Mucosa of gallbladder (tissue), 1 donor: ENCODE measurements at regions not wholly inside any gene's neighbourhood (a gene's known extent, or its start where the extent isn't known, plus 50 kb on each side); places are given as distances from the start of the nearest gene placed in this dataset.

Source experiments
- DNase-seq: peaks from one replicate; pipeline ENCODE4 v3.0.0-alpha.2; 2020; ENCODE audit warnings: low spot score
- donor health status: DM: no; HTN: no; CAD: no.

DNA sequence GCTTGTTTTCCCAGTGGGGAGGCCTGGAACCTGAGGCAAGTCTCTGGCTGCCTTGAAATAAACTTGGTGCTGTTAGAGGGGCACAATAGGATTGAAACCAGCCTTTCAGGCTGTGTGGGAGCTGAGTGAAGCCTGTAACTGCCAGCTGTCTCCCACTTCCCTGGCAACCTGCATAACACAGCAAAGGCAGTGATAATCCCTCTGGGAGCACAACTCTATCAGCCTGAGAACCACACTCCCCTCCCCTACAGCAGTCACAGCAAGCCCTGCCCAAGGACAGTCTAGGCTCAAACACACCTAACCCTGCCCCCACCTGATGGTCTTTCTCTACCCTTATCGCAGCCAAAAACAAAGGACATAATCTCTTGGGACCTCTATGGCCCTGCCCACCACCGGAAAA, 683.8 kb upstream of the ATXN8OS start:
- DNase-seq = no peak

DNA sequence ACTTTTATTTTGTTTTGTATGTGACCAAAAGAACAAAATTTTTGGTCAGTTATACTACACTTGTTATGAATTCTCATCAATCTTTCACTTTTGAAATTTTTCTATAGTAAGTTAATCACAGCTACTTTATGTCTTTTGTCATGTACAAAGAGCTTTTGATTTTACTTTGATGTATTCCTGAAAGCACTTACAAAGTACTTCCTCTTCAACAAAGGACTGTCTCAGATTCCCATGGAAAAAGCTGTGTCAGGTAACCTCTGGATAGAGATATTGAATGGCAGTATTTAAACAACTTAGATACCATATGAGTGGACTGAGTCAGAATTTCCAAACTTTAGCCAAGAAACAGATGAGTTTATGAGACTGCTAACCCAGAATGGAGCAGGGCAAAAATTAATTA, 689.3 kb upstream of the ATXN8OS start:
- no peak for DNase-seq

- DNase-seq = no peak
Observed at GRCh38 chr13:69410761-69411160, 696.9 kb upstream of the ATXN8OS start.

DNA sequence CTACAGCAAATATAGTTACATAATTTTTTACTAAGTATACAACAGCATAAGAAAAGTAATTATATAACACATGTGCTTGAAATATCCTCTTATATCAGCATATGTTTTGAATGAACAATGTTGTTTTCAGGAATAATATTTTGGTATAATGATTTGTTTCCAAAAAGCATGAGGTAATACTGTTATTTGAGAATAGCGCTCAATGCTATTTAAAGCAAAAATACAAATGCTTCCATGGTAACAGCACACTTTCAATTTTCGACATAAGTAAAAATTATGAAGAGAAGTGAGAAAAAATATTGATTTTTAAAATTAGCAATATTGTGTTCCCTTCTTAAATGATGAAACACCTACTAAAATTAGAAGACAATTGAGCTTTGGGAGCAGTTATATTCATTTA, 715.9 kb upstream of the ATXN8OS start:
- no peak for DNase-seq

DNA sequence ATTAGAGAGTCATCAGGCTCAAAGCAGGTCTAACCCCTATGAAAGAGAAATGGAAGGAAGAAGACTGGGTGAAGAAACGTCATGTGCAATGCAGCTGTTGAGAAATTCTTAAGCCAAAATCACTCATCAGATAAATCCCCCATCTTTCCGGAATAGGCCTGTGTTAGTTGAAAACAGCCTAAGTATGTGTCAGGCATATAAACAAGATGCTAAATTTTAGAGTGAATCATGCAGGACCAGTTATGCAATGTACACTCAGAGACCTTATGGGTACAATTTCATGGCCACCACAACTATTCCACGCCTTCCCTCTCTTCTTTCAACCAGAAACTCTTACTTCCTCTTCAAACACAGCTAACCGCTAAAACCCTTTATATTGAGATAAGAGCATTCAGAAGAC, 717.7 kb upstream of the ATXN8OS start:
- no peak for DNase-seq

GRCh38 chr13:69373747-69374425, 733.7 kb upstream of the ATXN8OS start:
- no peak for DNase-seq

GRCh38 chr13:69363360-69363759, 744.3 kb upstream of the ATXN8OS start:
- DNase-seq = no peak

DNA sequence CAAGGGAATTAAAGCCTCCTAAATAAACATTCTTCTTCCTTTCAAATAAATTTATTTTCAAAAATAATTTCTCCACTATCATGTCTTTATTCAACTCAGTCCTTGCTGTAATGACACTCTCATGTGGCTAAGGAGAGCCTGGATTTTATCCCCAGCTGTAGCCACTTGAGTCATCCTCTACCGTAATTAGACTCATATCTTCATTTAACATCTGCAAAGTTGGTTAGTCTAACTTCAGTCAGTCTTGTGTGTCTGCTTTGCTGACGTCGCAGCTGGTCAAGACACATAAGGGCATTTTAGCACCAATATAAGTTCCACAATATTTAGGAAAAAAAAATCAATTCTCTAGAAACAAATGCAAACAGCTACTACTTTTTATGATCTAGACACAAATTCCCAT, 776.4 kb upstream of the ATXN8OS start:
- no peak for DNase-seq

DNA sequence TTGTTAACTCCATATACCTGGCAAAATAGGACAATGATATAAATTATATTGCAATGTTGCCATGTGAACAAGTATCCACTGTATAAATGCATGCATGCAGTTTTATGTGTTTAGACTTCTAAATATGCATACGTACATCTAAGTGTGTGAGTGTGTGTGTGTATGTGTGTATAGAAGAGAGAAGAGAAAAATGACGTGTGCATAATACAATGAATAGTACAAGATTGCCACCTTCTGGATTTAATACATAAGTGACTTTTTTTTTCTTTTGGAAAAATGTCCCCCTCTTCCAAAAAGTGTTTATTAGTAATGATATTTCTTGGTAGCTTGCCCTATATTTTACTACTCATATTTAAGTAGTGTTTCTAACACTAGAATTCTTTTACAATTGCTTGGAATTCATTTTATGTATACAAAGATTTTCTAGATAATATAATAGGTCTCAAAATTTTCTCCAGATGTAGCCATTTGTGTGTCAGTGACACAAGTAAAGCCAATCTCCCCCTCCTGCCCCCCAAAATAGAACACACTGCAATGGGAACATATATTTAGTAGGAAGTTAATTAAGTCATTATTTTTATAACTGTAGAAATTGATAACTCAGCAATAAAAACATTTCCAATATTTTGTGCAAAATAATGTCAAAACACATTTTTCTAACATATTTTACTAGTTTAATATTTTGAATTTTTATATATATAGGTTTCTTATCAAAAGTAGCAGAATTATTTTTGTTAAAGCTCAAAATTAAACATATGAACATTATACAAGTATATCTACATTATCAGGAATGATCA, 783.3 kb upstream of the ATXN8OS start:
- no peak for DNase-seq

GRCh38 chr13:69319656-69320055, 788.0 kb upstream of the ATXN8OS start:
- DNase-seq = no peak

DNA sequence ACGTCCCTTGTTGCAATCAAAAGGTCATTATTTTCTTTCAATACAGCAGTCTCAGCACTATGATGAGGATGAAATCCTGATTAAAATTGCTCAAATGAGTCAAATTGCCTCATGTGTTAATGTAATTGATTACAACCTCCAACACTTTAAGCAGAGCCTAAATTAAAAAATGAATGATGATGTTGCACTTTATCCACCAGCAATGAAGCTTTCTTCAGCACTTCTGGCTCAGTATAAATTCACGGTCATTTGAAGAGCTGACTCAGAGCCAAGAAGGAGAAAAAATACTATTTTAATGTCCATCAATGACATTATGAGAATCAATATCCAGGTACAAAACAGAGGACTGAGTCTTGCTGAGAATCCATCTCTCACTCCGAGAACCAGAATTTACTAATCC, 792.6 kb upstream of the ATXN8OS start:
- no peak for DNase-seq

GRCh38 chr13:69306766-69307165, 800.9 kb upstream of the ATXN8OS start:
- no peak for DNase-seq

- DNase-seq = no peak
Observed at GRCh38 chr13:69300131-69300530, 807.5 kb upstream of the ATXN8OS start.

- DNase-seq = no peak
Observed at GRCh38 chr13:69296130-69296529, 811.5 kb upstream of the ATXN8OS start.

DNA sequence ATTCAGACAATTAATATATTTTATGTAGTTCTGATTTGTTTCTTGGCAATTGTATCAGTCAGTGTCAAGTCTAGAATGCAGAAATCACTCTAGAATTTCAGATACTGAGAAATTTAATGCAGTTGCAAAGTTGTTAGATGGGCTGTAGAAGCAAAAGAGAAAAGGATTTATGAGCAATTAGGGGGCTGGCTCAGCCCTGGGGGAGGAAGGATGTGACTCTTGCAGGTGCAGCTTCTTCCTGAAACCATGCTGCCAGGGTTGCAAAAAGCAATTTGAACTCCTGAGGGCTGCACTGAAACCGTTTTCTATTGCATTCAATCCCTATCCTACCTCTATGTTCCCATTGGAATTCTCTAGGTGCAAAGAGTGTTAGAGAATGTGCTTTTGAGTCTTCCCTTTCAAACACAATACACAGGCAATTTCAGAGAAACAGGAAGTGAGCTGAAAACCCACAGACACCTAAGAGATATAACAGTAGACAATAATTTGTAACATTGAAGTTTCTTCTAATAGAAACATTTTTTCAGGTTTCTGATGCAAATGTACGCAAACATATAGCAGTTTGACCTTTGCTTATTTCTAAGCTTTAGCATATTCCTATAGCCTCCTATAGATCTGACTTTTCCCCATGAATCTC, 814.7 kb upstream of the ATXN8OS start:
- no peak for DNase-seq

- no peak for DNase-seq
Observed at GRCh38 chr13:69291292-69291906, 816.2 kb upstream of the ATXN8OS start.

DNA sequence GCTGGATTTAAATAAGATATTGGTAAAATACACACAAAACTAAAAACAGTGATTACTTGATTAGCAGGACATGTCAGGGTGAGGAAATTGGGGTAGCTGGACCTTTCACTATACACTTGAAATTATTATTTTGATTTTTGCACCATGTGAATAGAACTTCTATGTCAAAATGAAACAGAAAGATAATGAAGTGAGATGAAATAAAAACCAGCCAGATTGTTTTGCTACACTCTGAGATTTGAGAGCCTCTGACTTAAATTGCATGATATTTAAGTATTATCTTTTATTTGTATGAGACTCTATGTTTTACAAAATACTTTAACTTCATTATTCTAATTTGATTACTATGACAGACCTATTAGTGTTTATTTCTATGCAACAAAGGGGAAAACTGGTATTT, 819.6 kb upstream of the ATXN8OS start:
- no peak for DNase-seq

- no peak for DNase-seq
Observed at GRCh38 chr13:69287050-69287698, 820.5 kb upstream of the ATXN8OS start.

DNA sequence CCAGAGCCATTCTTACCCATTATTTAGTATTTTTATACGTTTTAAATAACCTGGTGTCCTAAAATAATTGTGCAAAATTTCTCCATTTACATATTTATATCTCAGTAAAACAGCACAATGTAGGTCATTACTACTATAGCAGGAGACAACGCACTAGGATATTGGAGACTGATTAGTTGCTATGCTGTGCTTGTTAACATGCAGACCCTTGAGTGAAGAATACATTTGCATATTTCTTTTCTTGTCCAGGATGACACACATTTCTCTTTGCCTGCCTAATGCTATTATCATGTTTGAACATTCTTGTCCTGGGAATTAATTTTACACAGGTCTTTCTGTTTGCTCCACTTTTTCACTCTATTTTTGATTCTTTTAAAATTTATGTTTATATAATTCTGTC, 823.8 kb upstream of the ATXN8OS start:
- no peak for DNase-seq

DNA sequence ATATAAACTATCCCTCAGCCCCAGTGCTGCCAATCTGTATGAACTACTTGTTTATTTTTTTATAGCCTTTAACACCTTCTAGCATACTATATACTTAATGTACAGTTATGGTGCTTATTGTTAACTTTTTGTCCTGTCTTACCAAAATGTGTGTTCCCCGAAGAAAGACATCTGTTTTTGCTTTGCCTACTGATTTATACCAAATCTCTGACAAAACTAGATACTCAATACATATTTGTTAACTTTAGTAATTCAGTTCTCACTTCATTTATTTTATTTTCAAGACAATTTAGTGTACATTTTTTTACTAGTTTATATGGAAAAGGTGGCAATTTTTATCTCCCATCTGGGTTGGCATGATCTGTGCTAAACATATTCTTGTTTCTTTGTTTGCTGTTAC, 824.3 kb upstream of the ATXN8OS start:
- no peak for DNase-seq

DNA sequence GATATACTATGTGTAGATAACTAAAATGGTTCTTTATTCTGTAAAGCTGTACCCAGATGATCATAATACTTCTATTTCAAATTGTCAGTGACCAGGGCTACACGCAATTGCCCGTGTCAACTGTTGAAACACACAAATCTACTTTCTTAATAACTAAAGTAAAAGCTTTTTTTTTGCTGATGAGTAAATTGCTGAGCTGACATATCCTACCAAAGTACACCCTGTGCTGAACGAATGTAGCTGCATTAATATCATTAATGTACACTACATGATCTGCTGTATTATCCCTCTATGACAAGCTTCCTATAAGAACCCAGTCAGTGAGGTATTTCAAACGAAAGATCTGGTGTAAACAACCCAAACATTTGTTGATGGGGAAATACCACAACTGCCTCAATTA, 827.2 kb upstream of the ATXN8OS start:
- DNase-seq = no peak

DNA sequence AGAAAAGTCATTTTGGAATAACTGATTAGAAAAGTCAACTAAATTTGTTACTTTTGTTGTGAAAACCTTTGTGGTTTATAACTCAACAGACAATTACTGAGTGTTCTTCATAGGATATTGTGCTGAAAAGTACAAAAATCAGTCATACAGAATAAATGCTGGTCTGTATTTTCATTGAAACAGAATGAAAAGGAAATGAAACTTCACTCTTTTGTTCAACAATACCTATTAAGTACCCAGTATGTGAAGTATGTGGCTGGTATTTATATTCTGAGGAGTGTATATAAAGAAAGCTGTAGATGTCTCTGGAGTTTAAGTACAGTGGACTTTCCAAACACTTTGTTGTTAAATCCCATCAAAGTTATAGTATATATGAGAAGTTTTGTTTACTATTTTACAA, 828.4 kb upstream of the ATXN8OS start:
- DNase-seq = no peak
